Osteoblast (primary cell): ENCODE measurements at regions not wholly inside any gene's neighbourhood (a gene's known extent, or its start where the extent isn't known, plus 50 kb on each side); places are given as distances from the start of the nearest gene placed in this dataset.

ENCODE experiments used
- DNase-seq: peaks from one replicate; pipeline ENCODE4 v3.0.0; 2011; ENCODE audit warnings: low spot score, mixed read lengths; ENCODE audit not compliant: insufficient read length; ENCODE audit errors: missing footprints
- H2AFZ ChIP-seq: 2 replicates; pipeline ENCODE4 v1.6.0; 2011; ENCODE audit warnings: mild to moderate bottlenecking, low read length
- H3K27ac ChIP-seq: 2 replicates; pipeline ENCODE4 v1.5.1; 2011; ENCODE audit warnings: mild to moderate bottlenecking, low read depth, low read length, moderate library complexity
- H3K27me3 ChIP-seq: 2 replicates; pipeline ENCODE4 v1.6.0; 2012; ENCODE audit warnings: mild to moderate bottlenecking, control low read depth, inconsistent platforms, low read length, moderate library complexity; ENCODE audit not compliant: insufficient read depth
- H3K36me3 ChIP-seq: 2 replicates; pipeline ENCODE4 v1.5.1; 2011; ENCODE audit warnings: mild to moderate bottlenecking, low read length, control low read depth, moderate library complexity; ENCODE audit not compliant: insufficient read depth
- H3K4me1 ChIP-seq: 2 replicates; pipeline ENCODE4 v1.5.1; 2011; ENCODE audit warnings: mild to moderate bottlenecking, low read length, control low read depth, moderate library complexity; ENCODE audit not compliant: insufficient read depth
- H3K4me2 ChIP-seq: 2 replicates; pipeline ENCODE4 v1.6.0; 2011; ENCODE audit warnings: mild to moderate bottlenecking, low read length; ENCODE audit not compliant: insufficient read depth
- H3K4me3 ChIP-seq: fragments of 200-600 bp; sonication (generic); 3 replicates; pipeline ENCODE4 v1.5.1; 2012; ENCODE audit warnings: mild to moderate bottlenecking, low read length, inconsistent platforms; ENCODE audit not compliant: insufficient read depth
- H3K79me2 ChIP-seq: 2 replicates; pipeline ENCODE4 v1.6.0; 2012; ENCODE audit warnings: mild to moderate bottlenecking, low read length, control low read depth, inconsistent platforms; ENCODE audit not compliant: insufficient read depth
- H3K9me3 ChIP-seq: 2 replicates; pipeline ENCODE4 v1.5.1; 2011; ENCODE audit warnings: low read depth, low read length, control low read depth
- H4K20me1 ChIP-seq: 2 replicates; pipeline ENCODE4 v1.6.0; 2012; ENCODE audit warnings: mild to moderate bottlenecking, low read length, control low read depth; ENCODE audit not compliant: insufficient read depth
- TF ChIP-seq, protein P1 (sequence below): IDR thresholded peaks from 2 replicates; pipeline ENCODE4 v1.5.1; 2011; ENCODE audit warnings: mild to moderate bottlenecking, low read depth, low read length, moderate library complexity; ENCODE audit errors: extremely low read depth

DNA sequence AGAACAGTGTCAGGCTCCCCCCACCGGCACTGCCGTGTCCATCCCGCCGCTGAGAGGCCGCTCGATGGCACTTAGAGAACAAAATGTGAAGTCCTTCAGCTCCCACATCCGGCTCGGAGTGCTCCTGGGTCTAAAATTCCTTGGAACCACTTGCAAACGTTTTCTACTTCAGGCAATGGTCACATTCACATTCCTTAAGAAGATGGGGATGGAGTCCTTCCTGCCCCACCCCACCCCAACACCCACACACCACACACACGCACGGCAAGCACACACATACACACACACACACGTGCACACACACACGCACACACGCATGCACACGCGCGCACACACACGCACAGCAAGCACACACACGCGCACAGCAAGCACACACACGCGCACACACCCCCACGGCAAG, 83.4 kb downstream of the SOX1 start:
- no peaks in the 10 kb centered on the region for H3K36me3 ChIP-seq
- TF ChIP-seq, protein P1, sequence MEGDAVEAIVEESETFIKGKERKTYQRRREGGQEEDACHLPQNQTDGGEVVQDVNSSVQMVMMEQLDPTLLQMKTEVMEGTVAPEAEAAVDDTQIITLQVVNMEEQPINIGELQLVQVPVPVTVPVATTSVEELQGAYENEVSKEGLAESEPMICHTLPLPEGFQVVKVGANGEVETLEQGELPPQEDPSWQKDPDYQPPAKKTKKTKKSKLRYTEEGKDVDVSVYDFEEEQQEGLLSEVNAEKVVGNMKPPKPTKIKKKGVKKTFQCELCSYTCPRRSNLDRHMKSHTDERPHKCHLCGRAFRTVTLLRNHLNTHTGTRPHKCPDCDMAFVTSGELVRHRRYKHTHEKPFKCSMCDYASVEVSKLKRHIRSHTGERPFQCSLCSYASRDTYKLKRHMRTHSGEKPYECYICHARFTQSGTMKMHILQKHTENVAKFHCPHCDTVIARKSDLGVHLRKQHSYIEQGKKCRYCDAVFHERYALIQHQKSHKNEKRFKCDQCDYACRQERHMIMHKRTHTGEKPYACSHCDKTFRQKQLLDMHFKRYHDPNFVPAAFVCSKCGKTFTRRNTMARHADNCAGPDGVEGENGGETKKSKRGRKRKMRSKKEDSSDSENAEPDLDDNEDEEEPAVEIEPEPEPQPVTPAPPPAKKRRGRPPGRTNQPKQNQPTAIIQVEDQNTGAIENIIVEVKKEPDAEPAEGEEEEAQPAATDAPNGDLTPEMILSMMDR: no peak
- no peaks in the 10 kb centered on the region for H3K4me1 ChIP-seq
- no peaks in the 10 kb centered on the region for H3K79me2 ChIP-seq
- H3K4me3 ChIP-seq: no peak overlapping the region
- no peak overlapping the region for H3K4me2 ChIP-seq
- DNase-seq: no peak
- H3K27ac ChIP-seq: no peak overlapping the region
- no peaks in the 10 kb centered on the region for H3K27me3 ChIP-seq
- no peak overlapping the region for H2AFZ ChIP-seq
- no peaks in the 10 kb centered on the region for H3K9me3 ChIP-seq
- H4K20me1 ChIP-seq: no peaks in the 10 kb centered on the region

DNA sequence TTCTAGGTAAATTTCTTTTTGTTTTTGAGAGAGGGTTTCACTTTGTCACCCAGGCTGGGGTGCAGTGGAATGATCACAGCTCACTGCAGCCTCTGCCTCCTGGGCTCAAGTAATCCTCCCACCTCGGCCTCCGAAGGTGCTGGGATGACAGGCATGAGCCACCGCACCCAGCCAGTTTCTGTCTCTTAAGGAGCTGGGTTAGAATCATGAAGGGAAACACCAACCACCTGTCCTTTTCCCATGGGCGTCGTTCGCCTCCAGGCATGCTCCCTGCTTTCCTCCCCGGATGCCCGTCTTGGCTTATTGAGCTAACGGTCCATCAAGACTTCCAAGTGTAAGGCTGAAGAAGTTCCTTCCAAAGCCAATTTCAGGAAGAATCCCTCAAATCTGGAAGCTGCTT, 85.9 kb downstream of the SOX1 start:
- Histone ChIP-seq H3K4me3 (no peak overlapping the region), H2AFZ (no peak overlapping the region), H4K20me1 (no peaks in the 10 kb centered on the region), H3K4me1 (no peaks in the 10 kb centered on the region), H3K27ac (no peak overlapping the region), H3K36me3 (no peaks in the 10 kb centered on the region), H3K4me2 (no peak overlapping the region), H3K27me3 (no peaks in the 10 kb centered on the region), H3K79me2 (no peaks in the 10 kb centered on the region), H3K9me3 (no peaks in the 10 kb centered on the region)
- DNase-seq: no peak
- TF ChIP-seq, protein P1: no peak

DNA sequence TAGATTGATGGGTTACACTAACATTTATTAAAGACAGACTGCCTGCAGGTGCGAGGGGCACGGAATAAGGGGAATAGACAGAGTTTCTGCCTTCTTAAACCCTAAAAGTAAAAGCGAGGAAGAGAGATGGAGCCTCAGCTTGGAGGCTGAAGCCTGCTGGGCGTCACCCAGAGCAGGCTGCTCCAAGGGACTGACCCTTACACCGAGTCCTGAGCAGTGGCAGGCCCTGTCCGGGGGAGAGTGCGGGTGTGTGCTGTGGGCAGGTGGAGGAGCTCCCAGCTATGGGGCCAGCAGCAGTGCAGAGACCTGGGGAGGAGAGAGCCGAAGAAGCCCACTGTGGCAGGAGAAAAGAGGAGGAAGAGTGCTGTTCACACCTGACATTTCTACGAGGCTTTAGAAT, 86.4 kb downstream of the SOX1 start:
- no peak overlapping the region for H3K4me3 ChIP-seq
- no peak for DNase-seq
- no peaks in the 10 kb centered on the region for H3K9me3 ChIP-seq
- no peaks in the 10 kb centered on the region for H3K4me1 ChIP-seq
- H3K4me2 ChIP-seq: no peak overlapping the region
- H4K20me1 ChIP-seq: no peaks in the 10 kb centered on the region
- TF ChIP-seq, protein P1: no peak
- H2AFZ ChIP-seq: no peak overlapping the region
- H3K79me2 ChIP-seq: no peaks in the 10 kb centered on the region
- no peaks in the 10 kb centered on the region for H3K27me3 ChIP-seq
- no peak overlapping the region for H3K27ac ChIP-seq
- H3K36me3 ChIP-seq: no peaks in the 10 kb centered on the region

DNA sequence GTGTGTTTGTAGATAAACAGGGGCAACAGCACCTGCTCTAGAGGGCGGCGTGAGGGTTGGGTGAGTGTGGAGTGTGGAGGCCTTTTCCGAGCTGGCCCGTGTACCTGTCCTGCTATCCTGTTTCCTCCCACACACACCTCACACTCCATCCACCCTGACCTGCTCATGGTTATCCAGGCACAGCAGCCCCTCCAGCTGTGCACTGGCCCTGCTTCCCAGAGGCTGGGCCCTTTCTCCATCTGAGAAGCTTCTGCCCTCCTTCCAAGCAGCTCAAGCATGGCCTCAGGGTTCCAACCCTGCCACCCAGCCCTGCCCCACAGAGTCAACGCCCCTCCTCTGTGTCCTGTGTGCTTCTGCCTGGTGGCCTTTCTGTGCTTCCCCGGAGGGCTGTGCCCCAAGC, 86.9 kb downstream of the SOX1 start:
- H3K9me3 ChIP-seq: no peaks in the 10 kb centered on the region
- DNase-seq: no peak
- TF ChIP-seq, protein P1: no peak

More for the DNA sequence above, 86.9 kb downstream of the SOX1 start:
- Histone ChIP-seq H4K20me1 (no peaks in the 10 kb centered on the region), H2AFZ (no peak overlapping the region), H3K79me2 (no peaks in the 10 kb centered on the region), H3K4me3 (no peak overlapping the region), H3K4me1 (no peaks in the 10 kb centered on the region), H3K27me3 (no peaks in the 10 kb centered on the region), H3K27ac (no peak overlapping the region), H3K36me3 (no peaks in the 10 kb centered on the region), H3K4me2 (no peak overlapping the region)
